CD4-positive, alpha-beta T cell (primary cell): ENCODE measurements at regions not wholly inside any gene's neighbourhood (a gene's known extent, or its start where the extent isn't known, plus 50 kb on each side); places are given as distances from the start of the nearest gene placed in this dataset.
A peak's percentile ranks its signal among the peaks of the same experiment; 100 is the strongest.

Experiments used
- ATAC-seq: fragments of 200-7000 bp; cut with Tn5 transposase; one replicate; pipeline ENCODE4 v1.10.0; 2022; ENCODE audit warnings: mild to moderate bottlenecking; ENCODE audit not compliant: poor library complexity
- CTCF ChIA-PET: fragments of 350-600 bp; sonication (Branson Sonifier 250); formaldehyde crosslinking; loops from one replicate; lab custom pipeline; 2021; ENCODE audit warnings: antibody characterized with exemption, inconsistent platforms; lab: Charles Lee
- POLR2A ChIA-PET: fragments of 350-600 bp; sonication (Branson Sonifier 250); formaldehyde crosslinking; loops from one replicate; lab custom pipeline; 2021; ENCODE audit warnings: antibody characterized with exemption, inconsistent platforms; lab: Charles Lee
- DNase-seq, 14 experiments: peaks; one replicate each; pipeline ENCODE4 v3.0.0-alpha.2; 2013 to 2020; ENCODE audit warnings: mixed read lengths in 2 of 14
- H3K27ac ChIP-seq, 2 donors: one replicate each; pipeline versions ENCODE4 v1.5.1 to v1.7.0; 2013; ENCODE audit warnings: low read length in 2 of 2, low read depth in 1 of 2, mild to moderate bottlenecking in 1 of 2
- H3K27me3 ChIP-seq, 2 experiments: 1 replicate in 1 of 2; 2 replicates in 1 of 2; pipeline versions ENCODE4 v1.6.1 to v1.7.0; 2013; ENCODE audit warnings: low read length in 2 of 2, control low read depth in 1 of 2, mild to moderate bottlenecking in 1 of 2, moderate library complexity in 1 of 2; ENCODE audit not compliant: insufficient read depth in 2 of 2, control insufficient read depth in 1 of 2
- H3K36me3 ChIP-seq: one replicate; pipeline ENCODE4 v1.6.1; 2013; ENCODE audit warnings: low read length, control low read depth; ENCODE audit not compliant: insufficient read depth
- H3K4me1 ChIP-seq: one replicate; pipeline ENCODE4 v1.6.1; 2013; ENCODE audit warnings: low read length, control low read depth; ENCODE audit not compliant: insufficient read depth
- H3K4me3 ChIP-seq: one replicate; pipeline ENCODE4 v1.5.1; 2013; ENCODE audit warnings: mild to moderate bottlenecking, low read length, moderate library complexity
- H3K9me3 ChIP-seq, 2 experiments: 1 replicate in 1 of 2; 2 replicates in 1 of 2; pipeline versions ENCODE4 v1.6.1 to v1.7.0; 2013; ENCODE audit warnings: low read length in 2 of 2, mild to moderate bottlenecking in 2 of 2, control low read depth in 1 of 2, moderate library complexity in 1 of 2; ENCODE audit not compliant: control insufficient read depth in 1 of 2, insufficient read depth in 1 of 2
- H3K27ac Mint-ChIP-seq: one replicate; pipeline ENCODE4 v1.8.0; 2020; ENCODE audit warnings: mixed read lengths
- H3K27me3 Mint-ChIP-seq: one replicate; pipeline ENCODE4 v1.8.0; 2021; ENCODE audit warnings: mixed read lengths
- H3K36me3 Mint-ChIP-seq: one replicate; pipeline ENCODE4 v1.8.0; 2021; ENCODE audit warnings: low read depth, mixed read lengths
- H3K4me1 Mint-ChIP-seq: one replicate; pipeline ENCODE4 v1.8.0; 2021; ENCODE audit warnings: low read depth, mixed read lengths
- H3K4me3 Mint-ChIP-seq: one replicate; pipeline ENCODE4 v1.8.0; 2020; ENCODE audit warnings: mild to moderate bottlenecking, mixed read lengths
- H3K9me3 Mint-ChIP-seq: one replicate; pipeline ENCODE4 v1.8.0; 2020; ENCODE audit warnings: mixed read lengths
- intact Hi-C, 2 experiments: fragments of 100-400 bp; cut with DNase I in 1 of 2; cut with micrococcal nuclease in 1 of 2; formaldehyde crosslinking; loops; one replicate each; pipeline versions ENCODE4 v1.15.1 to v1.9.0; 2023 to 2025; cut with DNase I, micrococcal nuclease
- TF ChIP-seq, protein P1 (sequence below): fragments of 200-600 bp; IDR thresholded peaks from one replicate; pipeline ENCODE4 v1.8.0; 2022; ENCODE audit warnings: antibody characterized with exemption, mild to moderate bottlenecking

DNA sequence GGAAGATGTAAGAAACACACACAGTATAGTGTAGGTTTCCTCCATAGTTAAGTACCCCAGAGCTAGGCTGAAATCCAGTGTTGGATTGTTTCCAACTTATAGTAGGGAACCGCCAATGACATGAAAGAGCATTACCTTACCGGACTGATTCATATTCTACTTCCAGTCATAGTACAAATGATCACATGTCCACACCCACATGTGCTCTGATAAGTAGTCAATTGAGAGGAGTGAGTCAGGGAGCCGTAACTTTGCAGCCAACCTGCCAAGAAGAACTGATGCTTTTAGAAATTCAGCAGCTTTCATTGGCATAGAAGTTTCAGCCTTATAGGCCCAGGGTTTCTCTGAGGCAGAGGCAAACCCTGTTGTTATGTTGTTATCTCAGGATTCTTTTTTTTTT lies 240.6 kb downstream of the ETS1 start:
- TF ChIP-seq, protein P1, sequence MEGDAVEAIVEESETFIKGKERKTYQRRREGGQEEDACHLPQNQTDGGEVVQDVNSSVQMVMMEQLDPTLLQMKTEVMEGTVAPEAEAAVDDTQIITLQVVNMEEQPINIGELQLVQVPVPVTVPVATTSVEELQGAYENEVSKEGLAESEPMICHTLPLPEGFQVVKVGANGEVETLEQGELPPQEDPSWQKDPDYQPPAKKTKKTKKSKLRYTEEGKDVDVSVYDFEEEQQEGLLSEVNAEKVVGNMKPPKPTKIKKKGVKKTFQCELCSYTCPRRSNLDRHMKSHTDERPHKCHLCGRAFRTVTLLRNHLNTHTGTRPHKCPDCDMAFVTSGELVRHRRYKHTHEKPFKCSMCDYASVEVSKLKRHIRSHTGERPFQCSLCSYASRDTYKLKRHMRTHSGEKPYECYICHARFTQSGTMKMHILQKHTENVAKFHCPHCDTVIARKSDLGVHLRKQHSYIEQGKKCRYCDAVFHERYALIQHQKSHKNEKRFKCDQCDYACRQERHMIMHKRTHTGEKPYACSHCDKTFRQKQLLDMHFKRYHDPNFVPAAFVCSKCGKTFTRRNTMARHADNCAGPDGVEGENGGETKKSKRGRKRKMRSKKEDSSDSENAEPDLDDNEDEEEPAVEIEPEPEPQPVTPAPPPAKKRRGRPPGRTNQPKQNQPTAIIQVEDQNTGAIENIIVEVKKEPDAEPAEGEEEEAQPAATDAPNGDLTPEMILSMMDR: no peak
- Mint-ChIP-seq H3K27ac (peak overlapping the region; percentile 99), H3K9me3 (peaks cover 3% of the 10 kb centered on the region), H3K4me1 (peaks cover 94% of the 10 kb centered on the region), H3K4me3 (no peak overlapping the region), H3K27me3 (no peaks in the 10 kb centered on the region), H3K36me3 (peaks cover 5% of the 10 kb centered on the region)
- Histone ChIP-seq H3K36me3 (no peaks in the 10 kb centered on the region), H3K27me3 (no peaks in the 10 kb centered on the region), H3K27ac (no peak overlapping the region), H3K4me3 (no peak overlapping the region), H3K4me1 (peaks cover 60% of the 10 kb centered on the region), H3K9me3 (no peaks in the 10 kb centered on the region)
- DNase-seq: peak in 4 of 14 experiments; percentile 13 to 45 (median 24)
- ChIA-PET CTCF (interaction anchor here (0.9 to 1.1 kb wide), 3 partner anchors 56 to 151 kb away, joined by 3 to 4 read pairs (median 3); no protein-coding TSS in a partner anchor), POLR2A (interaction anchor here (1.8 to 2.2 kb wide), 2 partner anchors 16 to 23 kb away, joined by 5 to 8 read pairs; no protein-coding TSS in a partner anchor)
- ATAC-seq: no peak
- intact Hi-C loops: no loop called here

DNA sequence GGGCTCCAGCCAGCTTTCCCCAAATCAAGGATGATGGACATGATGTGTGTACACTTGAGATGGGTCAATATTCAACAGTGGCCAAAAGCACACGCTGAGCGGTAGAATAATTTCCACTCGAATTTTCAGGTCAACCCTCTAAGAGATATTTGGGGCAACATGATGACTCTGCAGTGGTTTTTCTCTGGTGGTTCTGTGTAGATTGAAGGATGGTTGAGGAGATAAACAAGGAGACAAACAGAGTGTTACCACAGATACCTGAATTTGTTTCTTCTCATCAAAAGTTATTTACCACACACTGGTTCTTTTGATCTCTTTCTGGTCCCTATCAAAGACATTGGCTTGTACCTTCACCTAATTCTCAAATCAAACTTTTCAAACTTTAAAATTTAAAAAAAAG lies 242.0 kb downstream of the ETS1 start:
- H3K27me3 Mint-ChIP-seq: no peaks in the 10 kb centered on the region
- Histone ChIP-seq H3K36me3 (no peaks in the 10 kb centered on the region), H3K27me3 (no peaks in the 10 kb centered on the region), H3K4me1 (peaks cover 72% of the 10 kb centered on the region), H3K4me3 (no peak overlapping the region), H3K27ac (peak overlapping the region; percentile 23 to 51), H3K9me3 (no peaks in the 10 kb centered on the region)
- H3K36me3 Mint-ChIP-seq: peaks cover 5% of the 10 kb centered on the region
- ChIA-PET CTCF (interaction anchor here (0.8 to 2.3 kb wide), 3 partner anchors 22 to 287 kb away, joined by 3 to 8 read pairs (median 3); no protein-coding TSS in a partner anchor), POLR2A (interaction anchor here (0.6 to 2.2 kb wide), 5 partner anchors 14 to 152 kb away, joined by 3 to 8 read pairs (median 3); no protein-coding TSS in a partner anchor)
- H3K9me3 Mint-ChIP-seq: peaks cover 3% of the 10 kb centered on the region
- DNase-seq (peak in 4 of 14 experiments; percentile 16 to 88 (median 82)), ATAC-seq (peak; percentile 22)
- H3K4me3 Mint-ChIP-seq: peak overlapping the region; percentile 5
- TF ChIP-seq, protein P1: no peak
- intact Hi-C loops: no loop called here
- peaks cover 94% of the 10 kb centered on the region for H3K4me1 Mint-ChIP-seq
- H3K27ac Mint-ChIP-seq: peak overlapping the region; percentile 99

DNA sequence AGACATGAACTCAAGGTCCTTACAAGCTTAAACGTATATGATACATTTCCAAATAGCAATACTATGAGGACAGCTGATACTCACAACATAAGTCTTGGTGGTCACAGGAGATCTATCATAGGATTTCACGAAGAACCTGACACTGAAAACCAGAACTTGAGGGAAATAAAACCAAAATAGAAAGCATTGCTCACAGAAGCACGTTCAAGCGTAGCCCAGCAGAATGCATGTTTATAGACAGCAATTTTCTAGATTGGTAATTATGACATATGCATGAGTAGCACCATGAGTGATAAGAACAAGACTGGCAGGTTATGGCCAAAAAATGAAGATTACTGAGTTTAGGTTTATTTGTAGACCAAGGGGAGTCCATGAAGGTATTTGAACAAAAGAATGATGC lies 243.5 kb downstream of the ETS1 start:
- peaks cover 94% of the 10 kb centered on the region for H3K4me1 Mint-ChIP-seq
- POLR2A ChIA-PET: interaction anchor here (0.6 to 4.5 kb wide), 9 partner anchors 10 to 153 kb away, joined by 3 to 27 read pairs (median 4); no protein-coding TSS in a partner anchor
- peak overlapping the region; percentile 79 to 88 for H3K27ac ChIP-seq

More for the DNA sequence above, 243.5 kb downstream of the ETS1 start:
- CTCF ChIA-PET: interaction anchor here (1.5 to 2.3 kb wide), 3 partner anchors 20 to 53 kb away, joined by 3 to 8 read pairs (median 7); no protein-coding TSS in a partner anchor
- Mint-ChIP-seq H3K27ac (peak overlapping the region; percentile 99), H3K36me3 (peaks cover 5% of the 10 kb centered on the region), H3K9me3 (peaks cover 3% of the 10 kb centered on the region), H3K4me3 (peak overlapping the region; percentile 32), H3K27me3 (no peaks in the 10 kb centered on the region)
- Histone ChIP-seq H3K4me3 (no peak overlapping the region), H3K36me3 (no peaks in the 10 kb centered on the region), H3K4me1 (peaks cover 65% of the 10 kb centered on the region), H3K9me3 (no peaks in the 10 kb centered on the region), H3K27me3 (no peaks in the 10 kb centered on the region)
- TF ChIP-seq, protein P1: no peak
- intact Hi-C loops: loop anchor here in 1 of 2 experiments (2.0 to 5.0 kb wide), 3 partner anchors 41 to 178 kb away; no protein-coding TSS in a partner anchor
- DNase-seq: no peak
- no peak for ATAC-seq
